Astrocyte (in vitro differentiated cells and primary cell): ENCODE measurements at regions not wholly inside any gene's neighbourhood (a gene's known extent, or its start where the extent isn't known, plus 50 kb on each side); places are given as distances from the start of the nearest gene placed in this dataset.

Source experiments
- DNase-seq: peaks from one replicate; pipeline ENCODE4 v3.0.0-alpha.2; 2010; ENCODE audit warnings: low read depth
- FAIRE-seq: peaks from 2 replicates; lab custom pipeline; 2011; peaks lifted over from hg19 to GRCh38; lab: Jason Lieb, UNC
- H2AFZ ChIP-seq: 2 replicates; pipeline ENCODE4 v1.6.0; 2012; ENCODE audit warnings: low read depth, low read length, inconsistent platforms
- H3K27ac ChIP-seq: 2 replicates; pipeline ENCODE4 v1.5.1; 2011; ENCODE audit warnings: low read depth, low read length, inconsistent platforms
- H3K27me3 ChIP-seq: 2 replicates; pipeline ENCODE4 v1.6.0; 2011; ENCODE audit warnings: low read length, inconsistent platforms; ENCODE audit not compliant: insufficient read depth
- H3K36me3 ChIP-seq: 2 replicates; pipeline ENCODE4 v1.5.1; 2011; ENCODE audit warnings: low read length, inconsistent platforms; ENCODE audit not compliant: insufficient read depth
- H3K4me1 ChIP-seq: 2 replicates; pipeline ENCODE4 v1.5.1; 2011; ENCODE audit warnings: low read length, inconsistent platforms; ENCODE audit not compliant: insufficient read depth
- H3K4me2 ChIP-seq: 2 replicates; pipeline ENCODE4 v1.6.0; 2012; ENCODE audit warnings: low read length, inconsistent platforms
- H3K4me3 ChIP-seq: 2 replicates; pipeline ENCODE4 v1.5.1; 2011; ENCODE audit warnings: low read depth, mild to moderate bottlenecking, low read length, inconsistent platforms; ENCODE audit not compliant: insufficient read depth
- H3K79me2 ChIP-seq: 2 replicates; pipeline ENCODE4 v1.6.0; 2012; ENCODE audit warnings: mild to moderate bottlenecking, low read length, inconsistent platforms; ENCODE audit not compliant: insufficient read depth
- H3K9ac ChIP-seq: 2 replicates; pipeline ENCODE4 v1.6.0; 2012; ENCODE audit warnings: mild to moderate bottlenecking, low read length, inconsistent platforms
- H3K9me3 ChIP-seq: 2 replicates; pipeline ENCODE4 v1.5.1; 2012; ENCODE audit warnings: low read depth, mild to moderate bottlenecking, low read length, inconsistent platforms; ENCODE audit not compliant: insufficient read depth
- H4K20me1 ChIP-seq: 2 replicates; pipeline ENCODE4 v1.6.0; 2012; ENCODE audit warnings: low read length, inconsistent platforms; ENCODE audit not compliant: insufficient read depth
- H3K27ac Mint-ChIP-seq: one replicate; pipeline ENCODE4 v1.8.0; 2021; ENCODE audit warnings: mild to moderate bottlenecking, mixed read lengths; ENCODE audit not compliant: unreplicated experiment
- H3K27me3 Mint-ChIP-seq: one replicate; pipeline ENCODE4 v1.8.0; 2021; ENCODE audit warnings: low read depth, mixed read lengths; ENCODE audit not compliant: unreplicated experiment
- H3K36me3 Mint-ChIP-seq: one replicate; pipeline ENCODE4 v1.8.0; 2021; ENCODE audit warnings: low read depth, mixed read lengths; ENCODE audit not compliant: unreplicated experiment
- H3K4me1 Mint-ChIP-seq: one replicate; pipeline ENCODE4 v1.8.0; 2021; ENCODE audit warnings: low read depth, mixed read lengths; ENCODE audit not compliant: unreplicated experiment
- H3K4me3 Mint-ChIP-seq: one replicate; pipeline ENCODE4 v1.8.0; 2021; ENCODE audit warnings: mild to moderate bottlenecking, moderate library complexity, mixed read lengths; ENCODE audit not compliant: unreplicated experiment
- H3K9me3 Mint-ChIP-seq: one replicate; pipeline ENCODE4 v1.8.0; 2021; ENCODE audit warnings: mild to moderate bottlenecking, mixed read lengths; ENCODE audit not compliant: unreplicated experiment
- EZH2 ChIP-seq: IDR thresholded peaks from 2 replicates; pipeline ENCODE4 v1.6.1; 2012; ENCODE audit warnings: mild to moderate bottlenecking, low read length, inconsistent platforms; ENCODE audit not compliant: insufficient read depth
- TF ChIP-seq, protein P1 (sequence below): IDR thresholded peaks from 2 replicates; pipeline ENCODE4 v1.5.1; 2011; ENCODE audit warnings: low read depth, mild to moderate bottlenecking, inconsistent platforms, low read length, moderate library complexity; ENCODE audit not compliant: insufficient read depth

DNA sequence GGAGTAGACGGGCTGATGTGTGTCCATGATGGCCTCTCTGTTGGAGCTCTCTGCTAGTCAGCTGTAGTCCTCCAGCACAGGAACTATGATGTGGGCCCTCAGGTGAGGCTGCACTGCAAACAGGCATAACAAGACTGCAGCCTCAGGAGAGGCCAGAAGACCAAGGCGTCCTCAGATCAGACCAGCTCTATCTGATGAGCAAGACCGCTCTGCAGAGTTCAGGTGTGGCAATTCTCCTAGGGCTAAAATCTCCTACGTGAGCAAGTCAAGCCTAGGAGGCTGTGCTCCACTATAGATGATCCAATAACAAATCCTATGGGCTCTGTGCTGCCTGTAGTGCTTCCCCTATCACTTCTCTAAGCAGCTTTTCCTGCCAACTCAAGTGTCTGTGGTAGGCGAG lies 633.4 kb upstream of the SYNCRIP start:
- H3K4me1 Mint-ChIP-seq = no peaks in the 10 kb centered on the region
- no peak for FAIRE-seq
- Histone ChIP-seq H2AFZ (no peak overlapping the region), H3K4me2 (no peak overlapping the region), H3K27ac (no peak overlapping the region), H3K4me3 (no peak overlapping the region), H3K79me2 (no peaks in the 10 kb centered on the region), H3K9ac (no peak overlapping the region), H3K9me3 (peaks cover 9% of the 10 kb centered on the region), H3K27me3 (no peaks in the 10 kb centered on the region), H3K36me3 (no peaks in the 10 kb centered on the region), H3K4me1 (no peaks in the 10 kb centered on the region), H4K20me1 (no peaks in the 10 kb centered on the region)
- no peak for TF ChIP-seq EZH2
- TF ChIP-seq, protein P1, sequence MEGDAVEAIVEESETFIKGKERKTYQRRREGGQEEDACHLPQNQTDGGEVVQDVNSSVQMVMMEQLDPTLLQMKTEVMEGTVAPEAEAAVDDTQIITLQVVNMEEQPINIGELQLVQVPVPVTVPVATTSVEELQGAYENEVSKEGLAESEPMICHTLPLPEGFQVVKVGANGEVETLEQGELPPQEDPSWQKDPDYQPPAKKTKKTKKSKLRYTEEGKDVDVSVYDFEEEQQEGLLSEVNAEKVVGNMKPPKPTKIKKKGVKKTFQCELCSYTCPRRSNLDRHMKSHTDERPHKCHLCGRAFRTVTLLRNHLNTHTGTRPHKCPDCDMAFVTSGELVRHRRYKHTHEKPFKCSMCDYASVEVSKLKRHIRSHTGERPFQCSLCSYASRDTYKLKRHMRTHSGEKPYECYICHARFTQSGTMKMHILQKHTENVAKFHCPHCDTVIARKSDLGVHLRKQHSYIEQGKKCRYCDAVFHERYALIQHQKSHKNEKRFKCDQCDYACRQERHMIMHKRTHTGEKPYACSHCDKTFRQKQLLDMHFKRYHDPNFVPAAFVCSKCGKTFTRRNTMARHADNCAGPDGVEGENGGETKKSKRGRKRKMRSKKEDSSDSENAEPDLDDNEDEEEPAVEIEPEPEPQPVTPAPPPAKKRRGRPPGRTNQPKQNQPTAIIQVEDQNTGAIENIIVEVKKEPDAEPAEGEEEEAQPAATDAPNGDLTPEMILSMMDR = no peak
- H3K27ac Mint-ChIP-seq = no peak overlapping the region
- H3K9me3 Mint-ChIP-seq = peaks cover 6% of the 10 kb centered on the region
- H3K36me3 Mint-ChIP-seq = no peaks in the 10 kb centered on the region
- H3K27me3 Mint-ChIP-seq = peaks cover 2% of the 10 kb centered on the region
- H3K4me3 Mint-ChIP-seq = no peak overlapping the region
- DNase-seq = no peak

DNA sequence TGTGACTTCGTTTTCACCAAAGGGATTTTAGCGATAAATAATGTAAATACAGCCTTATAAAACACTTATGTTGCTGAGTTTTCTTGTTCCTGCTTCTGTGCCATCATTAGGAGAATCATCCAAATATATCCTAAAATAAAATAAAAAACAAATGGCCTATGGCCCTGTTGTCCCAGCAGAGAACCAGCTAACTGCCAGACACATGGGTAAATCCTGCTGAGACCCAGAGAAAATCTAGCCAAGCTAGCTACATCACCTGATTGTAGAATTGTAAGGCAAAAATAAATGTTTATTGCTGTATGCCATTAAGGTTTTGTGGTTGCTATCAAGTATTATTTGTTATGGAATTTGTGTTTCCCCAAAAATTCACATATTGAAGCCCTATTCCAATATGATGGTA lies 631.2 kb upstream of the SYNCRIP start:
- no peak for TF ChIP-seq EZH2
- TF ChIP-seq, protein P1 = no peak

DNA sequence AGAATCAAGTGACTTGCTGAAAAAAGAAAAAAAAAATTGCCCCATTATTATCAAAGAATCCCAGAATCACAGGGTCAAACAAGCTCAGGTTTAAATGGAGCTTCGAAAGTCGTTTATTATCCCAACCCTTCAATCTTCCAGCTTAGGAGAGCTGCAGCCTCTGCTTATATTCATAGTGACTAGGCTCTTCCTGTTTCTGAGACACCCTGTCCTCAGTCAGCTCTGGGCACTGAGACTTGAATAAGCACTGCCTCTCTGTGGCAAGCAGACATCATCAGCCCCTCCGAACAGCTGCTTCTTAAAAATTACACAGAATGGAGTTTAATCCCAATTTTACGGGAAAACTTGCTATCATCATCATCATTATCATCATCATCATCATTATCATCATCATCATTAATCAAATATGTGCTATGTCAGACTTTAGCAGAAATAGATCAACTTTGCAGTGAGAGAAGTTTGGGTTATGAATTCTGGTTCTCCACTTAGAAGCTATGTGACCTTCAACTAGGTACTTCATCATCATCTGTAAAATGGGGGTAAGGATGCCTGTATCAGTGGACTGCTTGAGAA lies 614.0 kb upstream of the SYNCRIP start:
- Histone ChIP-seq H3K4me3 (no peak overlapping the region), H3K4me2 (no peak overlapping the region), H3K4me1 (no peaks in the 10 kb centered on the region), H3K36me3 (no peaks in the 10 kb centered on the region), H3K9ac (no peak overlapping the region), H3K27me3 (no peaks in the 10 kb centered on the region), H2AFZ (no peak overlapping the region), H3K79me2 (no peaks in the 10 kb centered on the region), H3K27ac (no peak overlapping the region), H4K20me1 (no peaks in the 10 kb centered on the region), H3K9me3 (peaks cover 3% of the 10 kb centered on the region)
- H3K27me3 Mint-ChIP-seq = no peaks in the 10 kb centered on the region
- H3K27ac Mint-ChIP-seq = no peak overlapping the region
- no peak for DNase-seq
- H3K36me3 Mint-ChIP-seq = no peaks in the 10 kb centered on the region
- no peaks in the 10 kb centered on the region for H3K4me1 Mint-ChIP-seq
- TF ChIP-seq, protein P1 = no peak
- no peak for TF ChIP-seq EZH2
- no peaks in the 10 kb centered on the region for H3K9me3 Mint-ChIP-seq
- no peak overlapping the region for H3K4me3 Mint-ChIP-seq
- no peak for FAIRE-seq

More for the DNA sequence above, 631.2 kb upstream of the SYNCRIP start:
- no peaks in the 10 kb centered on the region for H3K36me3 ChIP-seq
- H3K4me1 Mint-ChIP-seq = no peaks in the 10 kb centered on the region
- H4K20me1 ChIP-seq = no peaks in the 10 kb centered on the region
- H3K4me1 ChIP-seq = no peaks in the 10 kb centered on the region
- H3K9me3 Mint-ChIP-seq = peaks cover 2% of the 10 kb centered on the region
- no peak overlapping the region for H2AFZ ChIP-seq
- H3K4me2 ChIP-seq = no peak overlapping the region
- peaks cover 2% of the 10 kb centered on the region for H3K27me3 Mint-ChIP-seq
- H3K4me3 Mint-ChIP-seq = no peak overlapping the region
- DNase-seq (no peak), FAIRE-seq (no peak)
- H3K9me3 ChIP-seq = peaks cover 9% of the 10 kb centered on the region
- no peaks in the 10 kb centered on the region for H3K36me3 Mint-ChIP-seq
- no peaks in the 10 kb centered on the region for H3K27me3 ChIP-seq
- H3K4me3 ChIP-seq = no peak overlapping the region
- H3K9ac ChIP-seq = no peak overlapping the region
- H3K27ac Mint-ChIP-seq = no peak overlapping the region
- no peak overlapping the region for H3K27ac ChIP-seq
- no peaks in the 10 kb centered on the region for H3K79me2 ChIP-seq
